GM18505 (cell line): ENCODE measurements at regions not wholly inside any gene's neighbourhood (a gene's known extent, or its start where the extent isn't known, plus 50 kb on each side); places are given as distances from the start of the nearest gene placed in this dataset.
A peak's percentile ranks its signal among the peaks of the same experiment; 100 is the strongest.

Source experiments
- ATAC-seq: cut with Tn5 transposase; IDR thresholded peaks from one replicate; pipeline ENCODE4 v1.9.1; 2021; ENCODE audit not compliant: unreplicated experiment
- POLR2A ChIP-seq: IDR thresholded peaks from 4 replicates; pipeline ENCODE4 v1.6.1; 2011; ENCODE audit warnings: borderline replicate concordance; ENCODE audit not compliant: insufficient read depth, insufficient read length; ENCODE audit errors: extremely low read depth

GRCh38 chr3:194204042-194204987 is 68.4 kb downstream of the HES1 start:
- ATAC-seq = peak; percentile 40
- TF ChIP-seq POLR2A = no peak

- no peak for ATAC-seq
- TF ChIP-seq POLR2A = no peak
These were observed 69.8 kb downstream of the HES1 start for GRCh38 chr3:194205675-194206133.

- no peak for TF ChIP-seq POLR2A
- no peak for ATAC-seq
These were observed 70.4 kb downstream of the HES1 start for GRCh38 chr3:194206320-194206719.

- ATAC-seq = no peak
- no peak for TF ChIP-seq POLR2A
These were observed 72.8 kb downstream of the HES1 start for GRCh38 chr3:194208709-194209108.

- ATAC-seq = no peak
- TF ChIP-seq POLR2A = no peak
These were observed 76.4 kb downstream of the HES1 start for GRCh38 chr3:194212161-194212844.

GRCh38 chr3:194212845-194213331 is 76.9 kb downstream of the HES1 start:
- ATAC-seq = no peak
- TF ChIP-seq POLR2A = no peak

GRCh38 chr3:194215392-194215791 is 79.4 kb downstream of the HES1 start:
- no peak for ATAC-seq

GRCh38 chr3:194218646-194219453 is 82.9 kb downstream of the HES1 start:
- no peak for TF ChIP-seq POLR2A
- ATAC-seq = no peak

More at GRCh38 chr3:194215392-194215791, 79.4 kb downstream of the HES1 start:
- no peak for TF ChIP-seq POLR2A

- no peak for TF ChIP-seq POLR2A
- no peak for ATAC-seq
These were observed 84.0 kb downstream of the HES1 start for GRCh38 chr3:194219826-194220410.

GRCh38 chr3:194220901-194221326 is 85.0 kb downstream of the HES1 start:
- no peak for ATAC-seq
- TF ChIP-seq POLR2A = no peak

GRCh38 chr3:194221336-194221735 is 85.4 kb downstream of the HES1 start:
- TF ChIP-seq POLR2A = no peak
- no peak for ATAC-seq

GRCh38 chr3:194223951-194224350 is 88.0 kb downstream of the HES1 start:
- ATAC-seq = no peak

More at GRCh38 chr3:194223951-194224350, 88.0 kb downstream of the HES1 start:
- TF ChIP-seq POLR2A = no peak
